Lung microvascular endothelial cell (primary cell): ENCODE measurements at regions not wholly inside any gene's neighbourhood (a gene's known extent, or its start where the extent isn't known, plus 50 kb on each side); places are given as distances from the start of the nearest gene placed in this dataset.
"Not testable (repeated sequence)": the region's sequence is repeated elsewhere in the genome, so short reads cannot be mapped to it uniquely, and the experiment has no call there.

ENCODE experiments used
- DNase-seq, 2 donors: peaks; one replicate each; pipeline versions ENCODE4 v3.0.0 to v3.0.0-alpha.2; 2010; ENCODE audit warnings: low read depth in 2 of 2

GRCh38 chr10:65235266-65235665, 1690.6 kb upstream of the LRRTM3 start:
- no peak for DNase-seq

DNA sequence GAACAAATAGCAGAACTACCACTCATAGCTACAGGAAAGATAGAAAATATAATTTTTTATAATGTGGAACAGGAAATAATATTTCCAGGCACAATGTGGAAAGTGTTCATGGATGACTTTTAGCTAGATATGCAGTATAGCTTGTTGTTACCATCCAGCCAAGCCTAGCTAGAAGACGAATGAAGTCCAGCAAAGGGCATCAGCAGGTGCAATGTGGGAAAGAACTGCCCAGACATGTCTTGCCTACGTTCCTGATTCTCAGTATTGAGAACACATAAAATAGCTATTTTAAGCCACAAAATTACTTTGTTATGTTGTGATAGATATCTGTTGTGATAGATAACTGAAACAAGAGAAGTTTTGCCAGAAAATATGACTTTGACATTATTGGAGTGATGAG, 1690.0 kb upstream of the LRRTM3 start:
- no peak for DNase-seq

DNA sequence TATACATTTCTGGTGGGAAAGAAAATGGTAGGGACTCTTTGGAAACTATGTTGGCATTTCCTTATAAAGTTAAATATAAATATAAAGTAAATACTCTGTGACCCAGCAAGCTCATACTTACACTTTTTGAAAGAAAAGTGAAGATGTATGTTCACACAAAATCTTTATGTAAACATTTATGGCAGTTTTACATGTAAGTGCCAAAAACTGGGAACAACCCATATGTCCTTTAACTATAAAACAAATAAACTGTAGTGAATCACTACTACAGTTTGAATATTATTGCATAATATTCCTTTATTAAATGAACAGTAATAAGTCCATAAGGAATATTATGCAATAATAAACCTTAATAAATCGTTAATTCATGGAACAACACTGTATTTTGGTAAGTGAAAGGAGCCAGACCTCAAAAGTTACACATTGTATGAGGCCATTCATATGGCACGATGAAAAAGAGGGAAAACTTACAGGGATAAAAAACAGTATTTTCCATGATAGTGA, 1660.3 kb upstream of the LRRTM3 start:
- no peak for DNase-seq

DNA sequence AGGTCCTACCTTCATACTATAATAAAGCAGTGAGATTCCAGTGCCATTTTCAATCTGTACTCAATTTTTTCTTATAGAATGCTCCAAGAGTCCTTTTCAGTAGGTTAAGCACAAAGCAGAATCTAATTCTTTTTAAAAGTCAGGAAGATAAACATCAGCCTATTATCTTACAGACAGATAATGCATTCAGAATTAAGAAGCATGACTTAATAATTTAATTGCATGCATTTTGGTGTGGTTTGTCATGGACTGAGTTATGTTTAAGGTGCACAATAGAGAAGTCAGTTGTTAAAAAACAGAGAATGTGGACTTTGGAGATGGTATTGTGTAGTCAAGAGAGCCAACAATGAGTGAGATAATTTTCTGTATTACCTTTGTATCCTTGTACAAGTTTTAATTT, 1656.3 kb upstream of the LRRTM3 start:
- DNase-seq: not testable (repeated sequence)

DNA sequence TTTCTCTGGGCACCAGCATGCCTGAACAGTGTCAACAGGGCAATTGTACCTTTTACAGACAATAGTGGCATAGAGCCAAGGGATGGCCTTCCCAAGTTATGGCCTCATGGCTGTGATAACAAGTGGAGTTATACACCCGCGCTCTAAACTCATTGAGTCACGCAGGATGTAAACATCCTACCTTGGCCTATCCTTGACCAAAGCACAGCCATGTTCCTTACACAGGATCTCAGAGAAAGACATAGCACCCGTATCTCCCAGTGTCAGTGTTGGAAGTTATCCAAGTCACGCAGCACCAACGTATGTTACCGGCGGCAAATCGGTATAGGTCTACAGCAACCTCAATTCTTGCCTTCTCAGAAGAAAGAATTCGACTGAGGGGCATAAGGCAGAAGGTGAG, 1654.9 kb upstream of the LRRTM3 start:
- DNase-seq: peak in 1 of 2 donors; percentile 23

GRCh38 chr10:65273115-65273514, 1652.7 kb upstream of the LRRTM3 start:
- no peak for DNase-seq

GRCh38 chr10:65275296-65275695, 1650.5 kb upstream of the LRRTM3 start:
- DNase-seq: no peak

- no peak for DNase-seq
Observed at GRCh38 chr10:65284495-65285041, 1641.3 kb upstream of the LRRTM3 start.

- DNase-seq: not testable (repeated sequence)
Observed at GRCh38 chr10:65285726-65286125, 1640.1 kb upstream of the LRRTM3 start.

DNA sequence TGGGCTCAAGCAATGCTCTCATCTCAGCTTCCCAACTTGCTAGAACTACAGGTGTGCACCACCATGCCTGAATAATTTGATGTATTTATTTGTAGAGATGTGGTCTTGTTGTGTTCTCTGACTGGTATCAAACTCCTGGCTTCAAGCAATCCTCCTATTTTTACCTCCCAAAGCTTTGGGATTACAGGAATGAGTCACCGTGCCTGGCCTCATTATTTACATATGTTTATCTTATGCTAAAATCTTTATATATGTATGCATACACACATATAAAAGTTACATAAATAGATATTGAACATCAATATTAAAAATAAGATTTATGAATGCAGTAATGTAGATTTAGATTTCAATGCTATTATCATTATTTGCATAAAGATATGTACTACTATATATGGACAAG, 1634.5 kb upstream of the LRRTM3 start:
- no peak for DNase-seq

DNA sequence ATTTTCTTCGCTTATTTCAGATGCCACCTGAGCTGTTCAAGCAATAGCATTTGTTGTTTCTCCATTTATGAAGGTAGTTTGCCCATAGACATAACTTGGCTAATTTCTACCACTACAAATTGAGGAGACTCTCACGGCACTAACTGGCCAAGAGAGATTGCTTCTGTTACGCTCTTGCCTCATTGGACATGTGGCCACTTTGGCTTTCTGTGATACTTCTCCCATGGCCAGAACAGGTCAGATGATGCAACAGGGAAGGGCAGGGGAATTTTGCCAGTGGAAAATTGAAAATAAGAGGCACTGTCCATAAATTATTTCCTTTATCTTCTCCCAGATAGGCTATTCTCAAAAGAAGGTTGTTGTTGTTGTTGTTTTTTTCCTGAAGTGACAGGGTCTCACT, 1633.3 kb upstream of the LRRTM3 start:
- no peak for DNase-seq

GRCh38 chr10:65294329-65294728, 1631.5 kb upstream of the LRRTM3 start:
- DNase-seq: no peak

GRCh38 chr10:65301181-65301580, 1624.7 kb upstream of the LRRTM3 start:
- no peak for DNase-seq

DNA sequence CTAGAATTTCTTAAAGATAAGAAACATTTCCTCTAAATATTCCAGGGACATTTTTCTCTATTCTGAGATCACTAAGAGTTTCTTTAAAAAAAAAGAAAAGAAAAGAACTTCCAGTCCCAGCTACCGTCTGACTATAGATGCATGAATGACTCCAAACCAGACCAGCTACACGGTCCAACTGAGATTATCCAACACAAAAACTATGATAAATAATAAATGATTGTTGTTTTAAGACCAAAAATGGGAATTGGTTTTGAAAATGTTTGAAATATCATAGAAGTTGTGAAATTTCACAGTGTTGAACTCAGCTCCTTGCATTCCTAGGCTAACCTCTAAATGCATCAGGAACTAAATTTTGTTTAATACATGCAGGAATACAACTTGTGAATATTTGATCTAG, 1619.6 kb upstream of the LRRTM3 start:
- no peak for DNase-seq

DNA sequence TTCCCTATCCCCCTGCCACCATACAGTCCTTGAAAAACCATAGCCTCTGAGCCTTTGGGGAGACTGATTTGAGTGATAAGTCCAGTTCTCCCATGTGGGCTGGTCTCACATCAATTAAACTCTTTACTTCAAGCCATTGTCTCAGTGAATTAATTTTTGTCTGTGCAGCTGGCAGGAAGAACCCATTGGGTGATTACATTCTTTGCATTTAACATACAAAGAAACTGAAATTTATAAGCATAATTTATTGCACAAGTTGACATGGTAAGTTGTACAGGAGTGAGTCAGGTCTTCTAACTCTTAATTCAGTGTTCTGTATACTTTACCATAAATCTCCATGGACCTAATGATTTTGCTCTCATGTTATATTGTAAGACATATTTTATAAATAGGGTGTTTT, 1613.0 kb upstream of the LRRTM3 start:
- DNase-seq: no peak

DNA sequence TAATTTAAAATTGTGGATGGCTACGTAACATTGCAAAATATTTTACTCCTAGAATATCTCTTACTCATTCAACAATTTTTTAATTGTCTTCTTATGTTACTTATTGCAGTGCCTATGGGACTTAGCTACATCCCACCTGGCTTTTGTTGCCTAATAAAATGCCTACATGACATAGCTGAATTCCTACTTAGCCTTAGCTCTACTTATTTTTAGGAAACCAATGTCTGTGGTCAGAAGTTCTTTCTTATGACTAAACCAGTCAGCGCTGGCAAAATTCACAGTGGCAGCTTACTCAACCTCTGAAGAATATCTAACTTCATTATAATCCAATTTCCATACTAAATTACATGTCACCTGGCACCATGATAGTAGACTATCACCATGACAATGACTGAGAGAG, 1612.4 kb upstream of the LRRTM3 start:
- DNase-seq: no peak

DNA sequence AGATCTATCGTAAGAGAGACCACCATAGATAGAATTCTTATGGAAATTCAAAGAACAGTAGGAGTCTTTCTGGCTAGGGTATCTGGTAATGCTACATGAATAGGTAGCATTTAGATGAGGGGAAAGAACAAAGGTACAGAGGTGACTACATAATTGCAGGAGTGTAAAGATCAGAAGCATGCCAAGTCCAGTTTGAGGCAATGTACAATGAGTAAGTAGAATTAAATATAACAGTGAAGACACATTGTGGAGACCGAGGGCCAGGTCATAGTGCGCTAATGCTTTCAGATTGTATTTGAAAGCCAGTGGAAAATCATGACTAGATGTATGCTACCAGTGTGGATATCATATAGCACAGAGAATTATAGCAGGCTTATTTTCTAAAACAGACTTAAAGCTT, 1611.6 kb upstream of the LRRTM3 start:
- no peak for DNase-seq

DNA sequence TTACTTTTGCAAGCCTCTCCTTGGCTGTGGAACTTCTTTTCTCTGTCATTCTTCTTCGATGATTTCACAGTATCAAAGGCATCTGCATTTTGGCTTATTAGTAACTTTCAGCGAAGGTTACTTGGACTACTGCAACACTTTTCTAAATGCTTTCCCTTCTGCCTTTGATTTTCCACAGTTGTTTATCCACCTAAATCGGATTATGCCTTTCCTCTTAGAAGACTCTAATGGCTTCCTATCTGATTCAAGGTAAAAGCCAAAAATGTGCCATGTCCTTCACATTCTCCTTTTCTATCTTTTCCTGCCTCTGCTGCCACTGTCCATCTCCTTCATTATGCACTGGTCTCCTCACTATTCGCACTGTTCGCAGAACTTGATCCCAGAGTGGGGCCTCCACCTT, 1606.3 kb upstream of the LRRTM3 start:
- DNase-seq: no peak

- no peak for DNase-seq
Observed at GRCh38 chr10:65320236-65321026, 1605.4 kb upstream of the LRRTM3 start.

DNA sequence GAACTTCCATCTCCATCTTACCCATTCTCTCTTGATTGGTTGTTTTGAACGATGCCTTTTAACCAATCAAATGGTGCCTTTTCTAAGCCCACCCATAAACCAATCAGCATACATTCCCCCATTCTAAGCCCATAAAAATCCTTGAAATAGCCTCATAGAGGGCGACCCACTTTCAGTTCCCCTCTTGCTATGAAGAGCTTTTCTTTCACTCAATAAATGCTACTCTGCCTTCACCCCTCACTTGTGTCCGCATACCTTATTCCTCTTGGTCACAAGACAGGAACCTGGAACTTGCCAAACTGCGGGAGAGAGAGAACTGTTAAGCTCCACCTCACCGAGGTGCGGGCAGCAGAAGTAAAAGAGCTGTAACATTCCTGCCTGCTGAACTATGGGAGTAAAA, 1602.0 kb upstream of the LRRTM3 start:
- DNase-seq: no peak

DNA sequence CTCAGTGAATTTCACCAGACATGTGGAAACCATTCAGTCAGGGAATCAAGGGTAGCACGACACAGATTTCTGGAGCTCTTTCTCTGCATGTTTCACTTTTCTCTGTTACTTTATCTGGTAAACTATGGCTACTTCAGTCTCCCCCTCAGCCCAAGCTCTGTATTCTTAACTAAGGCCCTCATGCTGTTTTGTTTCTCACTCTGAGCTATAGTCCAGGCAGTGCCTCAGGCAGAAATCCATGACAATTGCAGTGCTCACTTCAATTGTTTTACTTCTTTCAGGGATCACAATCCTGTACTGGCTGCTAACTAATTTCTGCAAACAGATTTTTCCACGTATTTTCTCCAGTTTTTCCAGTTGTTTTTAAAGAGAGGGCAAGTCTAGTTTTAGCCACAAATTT, 1599.9 kb upstream of the LRRTM3 start:
- DNase-seq: no peak

DNA sequence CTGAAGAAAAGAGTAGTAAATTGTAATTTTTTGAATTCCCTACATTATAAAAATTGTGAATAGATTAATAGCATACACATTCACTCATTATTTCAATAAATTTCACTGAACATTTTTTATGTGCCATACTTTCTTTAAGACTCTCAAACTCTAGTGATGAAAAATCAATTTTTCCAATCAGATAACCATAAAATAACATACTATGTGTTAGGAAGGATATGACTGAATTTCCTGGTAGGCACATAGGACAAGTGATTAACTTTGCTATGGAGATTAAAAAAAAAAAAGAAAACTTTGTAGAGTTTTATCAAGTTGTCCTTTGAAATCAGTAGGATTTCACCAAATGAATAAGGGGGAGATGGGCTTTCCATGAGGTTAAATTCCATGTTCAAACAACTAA, 1597.3 kb upstream of the LRRTM3 start:
- peak in 1 of 2 donors; percentile 29 for DNase-seq

DNA sequence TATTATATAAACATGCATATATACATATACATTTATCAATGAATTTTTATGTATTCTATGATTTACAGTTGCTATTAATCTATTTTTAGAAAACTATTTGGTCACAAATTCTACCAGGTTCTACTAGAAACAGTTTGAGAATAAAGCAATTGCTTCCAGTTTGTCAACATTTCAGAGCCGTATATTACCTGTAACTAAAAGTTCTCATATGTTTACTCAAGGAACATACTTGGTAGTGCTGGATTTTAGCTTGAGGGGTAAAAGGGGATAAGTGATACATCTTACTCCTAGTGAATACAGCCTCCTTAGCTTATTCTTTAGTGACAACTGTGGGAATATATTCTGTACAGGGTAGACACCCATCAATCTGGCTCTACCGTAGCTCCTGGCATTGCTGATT, 1590.5 kb upstream of the LRRTM3 start:
- DNase-seq: no peak
